NOMO-1 treated with dmso at 0.1 percent for 144 hours (cell line): ENCODE measurements at regions not wholly inside any gene's neighbourhood (a gene's known extent, or its start where the extent isn't known, plus 50 kb on each side); places are given as distances from the start of the nearest gene placed in this dataset.
A peak's percentile ranks its signal among the peaks of the same experiment; 100 is the strongest.

Experiments used
- DNase-seq: peaks from one replicate; lab custom pipeline; 2025; ENCODE audit not compliant: unreplicated experiment; lab: John Stamatoyannopoulos, UW

DNA sequence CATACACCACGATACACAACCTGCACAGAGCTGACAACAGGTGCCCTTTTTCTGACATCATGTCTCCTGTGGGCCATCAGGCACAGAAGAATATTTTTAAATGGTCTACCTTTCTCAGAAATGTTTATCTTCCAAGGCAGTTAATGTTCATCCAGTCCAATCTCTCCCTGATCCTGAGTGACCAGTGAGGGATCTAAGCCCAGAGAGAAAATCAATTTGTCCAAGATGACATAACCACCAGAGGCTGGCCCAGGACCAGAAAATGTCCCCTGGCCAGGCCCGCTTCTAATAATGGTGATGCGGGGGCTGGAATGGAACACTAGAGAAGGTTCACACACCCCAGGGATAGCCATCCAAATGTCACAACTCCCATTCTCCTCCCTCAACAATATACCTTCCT is 357.9 kb upstream of the KIF2A start:
- no peak for DNase-seq

DNA sequence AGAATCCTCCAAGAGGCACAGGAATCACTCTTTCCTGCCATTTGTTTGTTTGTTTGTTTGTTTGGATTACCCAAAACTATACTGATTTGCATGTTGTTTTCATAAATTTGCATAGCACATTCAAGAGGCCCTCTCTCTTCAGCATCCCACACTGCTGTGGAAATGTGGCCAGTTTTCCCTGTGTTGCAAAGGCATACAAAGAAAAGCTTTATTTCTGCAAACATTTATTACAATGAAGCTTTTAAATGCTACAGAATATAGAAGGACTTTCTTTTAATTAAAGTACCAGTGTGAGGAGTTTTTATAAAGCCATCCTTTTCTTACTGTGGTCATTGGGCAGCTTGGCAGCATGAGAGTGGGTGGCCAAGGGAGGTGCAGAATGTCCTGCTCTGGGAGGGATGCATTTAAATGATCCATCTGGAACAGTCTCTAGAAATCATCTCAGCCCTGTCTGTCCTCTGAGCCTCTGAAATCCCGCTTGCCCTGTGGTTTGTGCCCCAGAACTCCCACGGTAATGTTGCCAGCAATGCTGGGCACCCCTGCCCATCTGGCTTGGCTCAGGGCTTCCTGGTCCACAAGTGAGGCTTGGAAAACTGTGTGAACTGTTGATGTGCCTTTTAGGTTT is 356.8 kb upstream of the KIF2A start:
- no peak for DNase-seq

DNA sequence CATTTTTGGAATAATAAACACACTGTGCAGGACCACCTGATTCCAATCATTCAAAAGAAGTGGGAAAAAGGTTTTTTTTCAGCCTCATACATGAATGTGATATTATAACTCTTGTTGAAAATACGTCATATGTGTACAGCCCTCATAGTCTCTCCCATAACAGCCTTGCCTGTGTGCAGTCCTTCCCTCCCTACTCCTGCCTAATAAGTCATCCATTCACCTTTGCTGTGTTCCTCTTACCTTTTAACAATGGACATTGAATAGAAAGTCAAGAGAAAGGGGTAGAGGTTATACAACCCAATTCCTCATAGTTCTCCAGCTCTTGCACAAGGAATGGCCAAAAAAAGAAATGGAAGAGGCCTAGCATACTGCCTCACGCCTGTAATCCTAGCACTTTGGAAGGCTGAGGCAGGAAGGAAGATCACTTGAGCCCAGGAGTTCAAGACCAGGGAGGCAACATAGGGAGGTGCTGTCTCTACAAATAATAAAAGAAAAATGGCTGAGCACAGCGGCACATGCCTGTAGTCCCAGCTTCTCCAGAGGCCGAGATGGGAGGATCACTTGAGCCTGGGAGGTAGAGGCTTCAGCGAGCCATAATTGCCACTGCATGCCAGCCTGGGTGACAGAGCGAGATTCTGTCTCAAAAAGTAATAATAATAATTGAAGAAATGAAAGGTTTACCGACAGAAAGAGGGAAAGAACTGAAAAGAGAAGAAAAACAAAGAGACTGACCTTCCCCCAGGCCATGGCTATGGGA is 356.1 kb upstream of the KIF2A start:
- no peak for DNase-seq

GRCh38 chr5:61951295-61951694 is 354.7 kb upstream of the KIF2A start:
- DNase-seq: no peak

- no peak for DNase-seq
Measured at GRCh38 chr5:61953913-61954312, 352.1 kb upstream of the KIF2A start.

DNA sequence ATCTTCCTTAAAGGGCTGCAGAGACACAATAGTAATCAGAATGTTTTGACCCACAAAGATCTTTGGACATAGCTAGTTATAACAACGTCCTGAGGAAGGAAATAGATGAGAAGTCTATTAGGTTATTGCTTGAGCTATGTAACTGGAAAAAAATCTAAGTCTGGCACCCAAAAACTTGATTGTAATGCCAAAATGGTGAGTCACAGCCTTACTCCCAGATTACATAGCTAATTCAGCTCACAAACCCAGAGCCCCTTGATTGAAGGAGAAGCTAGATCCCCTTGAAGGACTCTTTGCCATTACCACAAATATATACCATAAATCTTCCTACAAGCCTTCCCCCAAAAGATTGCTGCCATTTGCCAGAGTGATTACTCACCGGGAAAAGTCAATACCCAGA is 341.8 kb upstream of the KIF2A start:
- no peak for DNase-seq

- DNase-seq: no peak
Measured at GRCh38 chr5:61965069-61965468, 340.9 kb upstream of the KIF2A start.

DNA sequence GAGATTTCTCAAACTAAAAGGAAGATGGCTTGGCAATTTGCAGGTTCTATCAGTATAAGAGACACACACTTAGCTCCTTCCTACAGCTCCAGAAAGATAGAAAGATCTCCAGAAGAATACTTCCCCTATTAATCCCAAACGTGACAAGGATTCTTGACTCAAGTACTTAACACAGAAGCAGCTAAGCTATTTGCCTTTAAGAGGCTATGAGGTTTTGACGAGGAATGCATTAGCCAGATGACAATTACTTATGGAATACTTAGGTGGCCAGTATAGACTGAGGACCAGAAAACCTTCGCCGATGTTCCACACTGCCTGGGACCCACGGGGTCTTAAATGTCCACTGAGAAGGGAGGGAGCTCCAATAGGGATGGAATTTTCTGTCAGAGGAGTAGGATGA is 340.5 kb upstream of the KIF2A start:
- DNase-seq: no peak

- DNase-seq: no peak
Measured at GRCh38 chr5:61966296-61966955, 339.6 kb upstream of the KIF2A start.

DNA sequence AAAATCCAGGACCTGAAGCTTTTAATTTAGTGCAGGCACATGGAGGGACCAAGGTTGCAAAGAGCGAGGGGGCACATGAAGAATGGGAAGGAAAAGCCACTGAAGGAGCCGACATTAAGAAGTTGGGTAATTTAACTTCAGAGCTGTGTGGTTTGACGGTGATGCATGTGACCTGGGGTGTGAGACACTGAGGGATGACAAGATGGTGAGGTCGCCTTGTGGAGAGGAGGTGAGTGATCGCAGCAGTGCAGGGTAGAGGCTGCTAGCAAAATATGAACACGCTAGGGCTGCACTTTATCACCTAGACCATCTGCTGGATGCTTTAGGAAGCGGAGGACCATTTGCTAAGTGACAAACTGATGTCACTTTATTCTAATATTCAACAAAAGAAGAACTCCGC is 339.0 kb upstream of the KIF2A start:
- DNase-seq: no peak

GRCh38 chr5:61967681-61968080 is 338.3 kb upstream of the KIF2A start:
- DNase-seq: no peak

GRCh38 chr5:61969347-61969746 is 336.7 kb upstream of the KIF2A start:
- no peak for DNase-seq

DNA sequence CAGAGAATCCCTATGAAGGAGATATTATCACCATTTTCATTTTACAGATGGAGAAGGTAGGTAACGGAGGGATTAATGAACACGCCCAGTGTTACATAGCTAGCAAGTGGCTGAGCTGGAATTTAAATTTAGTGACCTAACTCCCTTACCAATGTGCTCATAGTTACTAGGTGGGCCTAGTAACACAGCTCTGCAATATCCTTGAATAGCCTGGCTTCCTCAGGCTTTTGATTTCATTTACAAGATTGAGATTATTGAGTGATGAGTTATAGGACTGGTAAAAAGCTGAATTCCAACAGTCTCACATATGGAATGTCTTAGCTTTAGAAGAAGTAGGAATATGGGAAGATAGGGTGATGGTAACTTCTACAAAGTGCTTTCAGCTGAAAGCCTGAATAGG is 336.3 kb upstream of the KIF2A start:
- no peak for DNase-seq

GRCh38 chr5:61970218-61970617 is 335.8 kb upstream of the KIF2A start:
- DNase-seq: no peak

DNA sequence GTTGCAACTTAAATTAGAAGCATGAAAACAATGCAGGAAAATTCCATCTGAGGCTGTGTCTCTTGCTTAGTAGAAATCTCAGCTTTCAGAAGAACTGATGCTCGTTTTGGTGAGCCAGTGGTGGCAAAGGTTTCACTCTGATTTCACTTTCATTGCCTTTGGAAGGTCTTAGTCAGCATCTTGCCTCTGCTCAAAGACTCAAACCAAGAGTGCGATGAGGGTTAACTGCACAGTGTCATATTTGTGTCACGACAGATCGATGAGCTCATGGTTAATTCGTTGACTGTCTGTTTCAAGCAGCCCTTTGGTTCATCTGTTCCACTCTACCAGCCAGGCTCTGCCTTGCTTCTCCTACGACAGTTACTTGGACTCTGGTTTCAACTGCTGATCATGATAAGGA is 331.3 kb upstream of the KIF2A start:
- no peak for DNase-seq

DNA sequence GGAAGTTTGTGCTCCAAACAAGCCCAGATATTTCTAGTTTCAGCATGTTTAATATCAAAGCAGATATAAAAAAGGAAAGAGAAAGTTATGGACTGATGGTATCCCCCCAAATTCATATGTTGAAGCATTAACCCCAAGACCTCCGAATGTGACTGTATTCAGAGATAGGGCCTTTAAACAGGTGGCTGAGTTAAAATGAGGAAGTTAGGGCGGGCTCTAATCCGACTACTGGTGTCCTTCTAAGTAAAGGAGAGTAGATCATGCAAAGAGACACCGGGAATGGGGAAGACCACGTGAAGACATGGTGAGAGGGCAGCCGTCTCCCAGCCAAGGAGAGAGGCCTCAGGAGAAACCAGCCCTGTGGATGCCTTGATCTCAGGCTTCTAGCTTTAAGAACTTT is 324.1 kb upstream of the KIF2A start:
- no peak for DNase-seq

DNA sequence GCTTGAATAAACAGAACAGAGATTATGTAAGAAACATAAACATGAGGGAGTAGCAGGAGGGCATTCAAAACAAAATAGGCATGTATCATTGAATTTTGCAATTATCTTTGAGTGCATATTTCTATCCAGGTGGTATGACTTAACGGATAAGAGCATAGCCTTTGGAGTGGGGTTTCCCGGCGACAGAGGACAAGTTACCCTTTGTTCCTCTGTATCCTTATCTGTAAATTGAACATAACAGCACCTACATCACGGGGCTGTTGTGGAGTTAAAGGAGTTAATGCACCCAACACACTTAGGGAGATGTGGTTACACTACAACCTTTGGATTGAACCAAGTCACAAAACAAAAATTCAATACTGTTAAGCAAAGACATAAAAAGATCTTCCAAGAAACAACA is 314.6 kb upstream of the KIF2A start:
- DNase-seq: no peak

GRCh38 chr5:61991866-61992265 is 314.1 kb upstream of the KIF2A start:
- DNase-seq: no peak

GRCh38 chr5:61993295-61993927 is 312.6 kb upstream of the KIF2A start:
- no peak for DNase-seq

DNA sequence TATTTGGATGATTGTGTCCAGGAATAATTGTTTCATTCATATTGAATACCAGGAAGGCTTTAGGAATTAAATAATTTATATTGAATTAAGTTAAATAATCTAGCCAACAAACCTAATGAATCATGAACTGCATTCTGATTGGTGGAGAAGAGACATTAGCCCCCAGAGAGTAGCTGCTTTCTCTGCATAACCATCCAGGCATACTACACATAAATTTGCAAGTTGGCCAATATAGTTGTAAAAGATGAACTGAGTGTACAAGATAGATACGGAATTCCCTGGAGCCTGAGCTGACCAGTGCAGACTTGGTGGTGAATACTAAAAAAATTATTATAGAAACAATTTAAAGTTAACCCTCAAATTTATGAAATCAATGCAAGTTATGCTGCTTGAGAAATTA is 311.8 kb upstream of the KIF2A start:
- DNase-seq: no peak

DNA sequence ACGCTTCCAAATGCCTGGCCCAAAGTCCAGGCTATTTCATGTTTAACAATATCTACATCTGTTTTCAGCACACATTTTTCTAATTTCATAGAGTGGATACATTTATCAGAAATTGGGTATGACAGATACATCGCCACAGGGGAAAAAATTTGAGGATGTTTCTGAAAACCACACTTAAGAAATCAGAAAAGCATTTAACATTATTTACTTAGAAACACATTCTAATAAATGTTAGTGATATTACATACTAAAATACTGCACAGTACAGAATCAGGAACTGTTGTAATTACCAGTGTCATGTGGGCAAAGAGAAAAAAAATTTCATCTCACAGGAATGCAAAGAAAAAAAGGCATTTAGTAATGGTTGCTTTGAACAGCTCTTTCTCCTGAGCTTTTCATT is 310.5 kb upstream of the KIF2A start:
- DNase-seq: no peak

DNA sequence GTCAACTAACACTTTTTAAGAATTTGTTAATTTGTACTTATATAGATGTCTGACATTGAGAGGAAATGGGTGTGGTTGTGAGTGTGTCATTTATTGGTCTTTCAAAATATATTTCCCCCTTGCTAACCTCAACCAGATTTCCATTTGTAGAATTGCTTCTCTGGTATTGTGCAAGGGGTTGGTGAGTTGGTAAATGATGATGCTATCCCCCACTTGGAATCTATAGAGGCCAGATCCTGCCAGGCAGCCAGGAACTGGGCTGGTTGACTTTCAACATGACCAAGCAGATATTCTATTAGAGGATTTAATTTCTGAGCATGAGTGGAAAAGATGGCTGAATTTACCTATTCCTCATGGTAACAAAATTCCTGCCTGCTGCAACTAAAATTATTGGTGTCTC is 306.6 kb upstream of the KIF2A start:
- peak; percentile 15 for DNase-seq
